ENCODE measurements at regions not wholly inside any gene's neighbourhood (a gene's known extent, or its start where the extent isn't known, plus 50 kb on each side); places are given as distances from the start of the nearest gene placed in this dataset.

DNA sequence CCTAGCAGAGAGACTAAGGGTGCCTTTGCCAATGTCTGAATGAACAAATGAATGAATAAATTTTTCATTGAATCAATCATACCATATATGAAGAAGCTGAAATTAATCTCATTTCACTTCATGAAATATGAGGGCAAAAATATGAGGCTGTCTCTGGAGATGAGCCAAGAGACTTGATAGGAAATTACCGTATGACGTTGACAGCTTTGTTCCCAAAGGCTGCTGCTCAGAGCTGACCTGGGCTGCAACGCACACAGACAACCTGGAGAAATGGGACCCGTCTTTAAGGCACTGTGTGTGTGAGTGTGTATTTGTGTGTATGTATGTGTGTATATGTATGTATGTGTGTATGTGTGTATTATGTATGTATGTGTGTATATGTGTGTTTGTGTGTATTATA is 226.1 kb downstream of the IRX2 start:
- DNase-seq: no peak

DNA sequence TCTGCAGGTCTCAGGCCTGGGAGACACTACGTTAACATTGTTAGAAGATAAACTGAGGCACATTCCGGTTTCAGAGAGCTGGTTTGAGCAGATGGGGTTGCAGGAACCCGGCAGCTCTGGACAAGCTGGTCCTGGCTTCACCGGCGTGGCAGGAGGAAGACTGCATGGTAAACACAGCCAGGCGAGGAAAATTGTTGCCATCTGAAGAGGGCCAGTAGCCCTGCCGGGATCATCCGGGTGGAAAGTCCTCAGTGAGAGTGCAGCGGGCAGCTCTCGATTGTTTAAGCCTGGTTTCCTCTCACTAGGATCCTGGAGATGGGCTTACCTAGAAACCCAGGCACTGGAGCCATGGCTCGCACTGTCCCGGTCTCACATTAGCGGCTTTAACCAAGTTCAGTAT is 226.9 kb downstream of the IRX2 start:
- DNase-seq: no peak

DNA sequence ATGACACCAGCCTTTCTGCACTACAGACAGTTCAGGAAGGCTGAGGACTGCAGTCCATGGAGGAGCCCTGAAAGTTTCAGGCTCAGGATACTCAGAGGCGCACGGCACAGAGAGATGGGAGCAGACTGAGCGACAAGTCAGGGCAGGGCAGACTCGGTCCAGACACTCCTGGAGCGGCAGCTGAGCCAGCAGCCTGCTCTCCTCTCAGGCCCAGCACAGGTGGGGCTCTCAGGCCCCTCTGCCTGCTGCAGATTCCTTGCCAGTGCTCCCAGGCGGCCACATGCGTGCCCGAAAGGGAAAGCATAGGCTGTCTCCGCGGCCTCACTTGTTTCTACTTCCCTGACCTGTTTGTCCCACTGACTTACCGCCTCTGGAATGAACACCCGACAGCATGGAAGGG is 228.3 kb downstream of the IRX2 start:
- DNase-seq: no peak

DNA sequence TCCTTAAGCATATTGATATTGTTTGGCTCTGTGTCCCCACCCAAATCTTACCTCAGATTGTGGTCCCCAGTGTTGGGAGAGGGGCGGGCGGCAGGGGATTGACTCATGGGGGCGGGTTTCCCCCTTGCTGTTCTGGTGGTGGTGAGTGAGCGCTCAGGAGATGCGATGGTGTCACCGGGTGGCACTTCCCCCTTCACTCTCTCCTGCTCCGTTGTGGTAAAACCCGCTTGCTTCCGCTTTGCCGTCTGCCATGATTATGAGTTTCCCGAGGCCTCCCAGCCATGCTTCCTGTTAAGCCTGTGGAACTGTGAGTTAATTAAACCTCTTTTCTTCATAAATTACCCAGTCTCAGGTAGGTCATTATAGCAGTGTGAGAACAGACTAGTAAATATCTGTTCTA is 229.1 kb downstream of the IRX2 start:
- DNase-seq: no peak

DNA sequence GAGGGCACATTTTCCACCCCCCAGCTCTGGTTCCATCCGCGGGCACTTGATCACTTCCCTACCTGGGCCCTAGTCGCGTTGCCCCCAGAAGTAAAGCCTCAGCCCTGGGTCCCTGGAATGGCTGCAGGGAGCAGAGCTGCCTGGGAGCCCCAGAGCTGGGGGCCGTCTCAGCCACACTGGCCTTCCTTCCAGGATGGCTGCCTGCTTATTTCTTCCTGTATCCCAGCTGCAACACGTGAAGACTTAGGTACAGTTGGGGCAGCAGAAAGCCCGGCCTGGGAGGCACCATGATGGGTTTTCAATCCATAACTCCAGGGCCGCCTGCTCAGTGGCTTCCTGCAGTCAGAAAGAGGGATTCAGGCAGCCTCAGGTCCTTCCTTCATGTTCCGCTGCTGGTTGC is 232.3 kb downstream of the IRX2 start:
- no peak for DNase-seq

DNA sequence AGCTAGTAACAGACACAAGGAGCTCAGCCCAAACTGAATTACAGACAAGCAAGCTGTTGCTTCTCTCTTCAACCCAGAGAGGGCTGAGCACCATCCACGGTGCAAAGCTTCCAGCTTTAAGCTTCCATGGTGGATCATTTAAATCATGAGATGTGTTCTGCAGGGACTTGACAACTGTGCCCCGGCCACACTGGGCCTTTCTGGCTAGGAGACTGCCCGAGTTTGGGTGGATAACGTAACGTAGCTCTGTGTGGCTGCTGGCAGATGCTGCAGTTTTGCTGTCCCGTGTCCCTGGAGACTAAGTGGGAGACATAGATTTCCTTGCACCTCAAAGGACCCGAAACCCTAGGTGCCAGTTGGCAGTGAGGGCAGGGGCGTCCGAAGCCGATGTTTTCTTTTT is 234.0 kb downstream of the IRX2 start:
- DNase-seq: no peak

DNA sequence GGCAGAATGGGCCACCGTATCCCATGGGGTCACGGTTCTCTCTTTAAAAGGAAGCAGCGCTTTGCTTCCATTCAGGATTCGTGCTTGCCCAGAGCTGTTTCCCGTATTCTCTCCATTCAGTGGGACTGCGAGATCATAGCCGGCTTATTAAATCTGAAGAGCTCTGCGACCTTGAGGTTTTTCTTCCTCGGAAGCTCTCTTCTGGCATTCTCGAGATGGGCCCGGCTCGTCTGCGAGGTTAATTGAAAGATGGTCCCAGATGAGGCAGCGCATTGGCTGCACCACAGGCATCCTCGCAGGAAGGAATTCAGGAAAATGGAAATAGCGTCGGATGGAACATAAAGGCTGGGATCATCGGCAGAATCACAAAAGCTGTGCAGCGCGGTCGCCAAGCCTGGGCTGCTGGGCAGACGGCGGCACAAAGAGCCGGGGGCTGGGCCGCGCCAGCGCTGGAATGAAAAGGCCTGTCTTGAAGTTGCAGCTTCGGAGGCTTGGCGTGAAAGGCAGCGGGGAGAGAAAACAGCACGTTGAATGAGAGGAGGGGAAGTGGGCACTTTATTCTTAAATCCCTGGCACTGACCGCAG is 236.2 kb downstream of the IRX2 start:
- DNase-seq: no peak

DNA sequence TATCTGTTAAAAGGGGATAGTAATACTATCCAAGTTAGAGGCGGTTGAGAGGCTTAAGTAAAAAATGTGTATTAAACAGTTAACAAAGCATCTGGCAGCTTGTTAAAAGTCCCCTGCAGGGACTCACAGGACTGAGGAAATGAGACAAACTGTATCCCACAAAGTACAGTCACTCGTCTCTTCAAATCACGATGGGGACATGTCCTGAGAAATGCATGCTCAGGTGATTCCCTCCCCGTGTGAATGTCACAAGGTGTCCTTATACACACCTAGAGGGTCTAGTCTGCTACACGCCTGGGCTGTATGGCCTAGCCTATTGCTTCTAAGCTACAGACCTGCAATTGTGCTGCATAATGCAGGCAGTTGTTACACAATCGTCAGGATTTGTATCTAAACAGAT is 237.0 kb downstream of the IRX2 start:
- DNase-seq: no peak

DNA sequence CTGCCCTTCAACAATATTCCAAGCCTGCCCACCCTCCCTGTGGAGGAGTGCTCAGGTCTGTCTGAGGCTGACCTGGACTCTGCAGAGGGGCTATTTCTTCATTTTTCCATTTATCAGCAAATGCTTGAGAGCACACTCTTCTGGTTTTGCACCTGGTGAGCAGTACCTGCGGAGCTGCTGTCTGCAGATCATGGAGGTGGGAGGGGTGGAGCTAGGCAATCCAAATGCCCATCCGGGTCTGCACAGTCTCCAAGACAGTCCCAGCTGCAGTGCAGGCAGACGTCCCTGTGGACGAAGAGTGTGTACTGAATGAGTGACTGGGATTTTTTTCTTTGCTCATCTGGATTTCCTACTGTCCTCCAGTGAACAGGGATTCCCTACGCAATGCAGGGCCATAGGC is 239.8 kb downstream of the IRX2 start:
- no peak for DNase-seq

DNA sequence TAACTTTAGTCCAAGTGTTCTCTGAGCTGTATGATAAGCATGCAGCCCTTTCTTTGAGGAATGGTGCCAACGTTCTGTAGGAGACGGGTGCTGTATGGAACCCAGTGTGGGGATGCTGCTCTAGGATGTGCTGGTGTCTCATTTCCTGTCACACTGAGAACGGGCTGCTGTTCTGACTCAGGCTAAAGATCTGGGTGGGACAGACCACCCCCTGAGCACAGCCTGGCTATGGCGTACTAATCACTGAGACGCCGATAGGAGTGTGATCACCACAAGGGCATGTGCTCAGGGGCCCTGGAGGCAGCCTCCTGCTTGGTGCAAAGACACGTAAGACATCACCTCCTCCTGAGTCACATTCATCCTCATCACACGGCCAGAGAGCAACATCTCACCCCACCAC is 240.4 kb downstream of the IRX2 start:
- DNase-seq: no peak

DNA sequence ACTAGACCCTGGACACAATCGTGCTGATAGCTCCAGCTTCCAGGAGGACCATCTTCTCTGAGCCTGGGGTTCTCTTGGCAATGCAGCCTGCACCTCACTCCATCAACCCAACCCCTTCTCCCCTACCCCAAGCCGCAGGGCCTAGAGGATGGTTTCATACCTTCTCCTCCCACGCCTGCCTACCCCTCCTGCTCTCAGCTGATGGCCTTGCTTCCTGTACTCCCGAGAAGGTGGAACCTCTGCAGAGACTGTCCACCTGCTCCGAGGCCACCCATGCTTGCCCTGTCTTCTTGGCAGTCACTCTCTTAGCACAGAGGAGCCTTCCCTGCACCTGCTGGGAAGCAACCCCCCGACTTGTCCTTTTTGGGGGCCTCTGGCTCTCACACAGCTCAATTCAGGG is 241.9 kb downstream of the IRX2 start:
- DNase-seq: no peak

DNA sequence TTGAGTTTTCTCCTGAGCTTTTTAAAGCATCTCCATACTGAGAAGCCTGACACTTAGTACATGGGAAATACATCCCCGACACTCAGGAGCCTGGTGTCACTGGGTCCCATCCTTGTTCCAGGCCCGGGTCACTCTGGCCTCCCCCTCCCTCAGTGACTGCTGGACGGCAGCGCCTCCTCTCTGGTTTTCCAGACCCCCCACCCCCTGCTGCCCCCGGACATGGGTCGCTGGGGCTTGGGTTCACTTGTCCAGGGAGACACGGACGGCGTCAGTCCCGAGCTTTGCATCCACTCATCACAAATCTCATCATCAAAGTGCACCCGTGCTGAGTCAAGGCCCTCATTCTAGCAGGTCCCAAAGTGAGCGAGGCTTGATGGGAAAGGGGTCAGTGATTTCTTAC is 243.0 kb downstream of the IRX2 start:
- DNase-seq: no peak

DNA sequence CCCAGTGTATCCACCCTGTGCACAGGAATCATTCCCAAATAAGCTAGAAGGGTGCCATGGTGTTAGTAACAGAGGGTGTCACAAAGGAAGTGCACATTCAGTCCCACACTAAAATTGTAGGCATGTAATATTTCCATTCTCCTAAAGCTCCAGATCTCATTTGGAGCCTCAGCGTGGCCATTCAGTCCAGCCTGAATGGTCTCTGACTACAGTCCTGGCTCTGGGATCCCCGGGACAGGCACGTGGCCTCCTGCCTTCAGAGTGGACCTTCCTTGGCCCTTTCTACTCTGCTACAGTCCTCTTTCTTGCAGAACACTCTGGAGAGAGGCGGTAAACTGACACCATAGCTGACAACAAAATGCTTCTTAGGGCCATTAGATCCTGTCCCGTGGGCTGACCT is 243.9 kb downstream of the IRX2 start:
- no peak for DNase-seq

DNA sequence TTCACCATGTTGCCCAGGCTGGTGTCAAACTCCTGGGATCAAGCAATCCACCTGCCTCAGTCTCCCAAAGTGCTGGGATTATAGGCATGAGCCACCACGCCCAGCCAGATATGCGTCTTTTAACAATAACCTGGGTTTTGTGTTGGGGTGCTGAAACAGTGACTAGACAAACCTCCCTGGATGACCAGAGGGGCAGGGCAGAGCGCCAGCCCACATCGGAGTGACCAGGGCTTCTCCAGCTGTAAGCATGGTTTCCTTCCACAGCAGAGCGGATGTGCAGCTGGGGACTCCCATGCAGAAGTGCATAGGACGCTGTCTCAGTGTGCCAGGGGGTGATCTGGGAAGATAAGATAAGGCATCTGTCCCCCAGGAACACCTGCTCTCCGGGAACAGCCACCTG is 244.9 kb downstream of the IRX2 start:
- DNase-seq: no peak

DNA sequence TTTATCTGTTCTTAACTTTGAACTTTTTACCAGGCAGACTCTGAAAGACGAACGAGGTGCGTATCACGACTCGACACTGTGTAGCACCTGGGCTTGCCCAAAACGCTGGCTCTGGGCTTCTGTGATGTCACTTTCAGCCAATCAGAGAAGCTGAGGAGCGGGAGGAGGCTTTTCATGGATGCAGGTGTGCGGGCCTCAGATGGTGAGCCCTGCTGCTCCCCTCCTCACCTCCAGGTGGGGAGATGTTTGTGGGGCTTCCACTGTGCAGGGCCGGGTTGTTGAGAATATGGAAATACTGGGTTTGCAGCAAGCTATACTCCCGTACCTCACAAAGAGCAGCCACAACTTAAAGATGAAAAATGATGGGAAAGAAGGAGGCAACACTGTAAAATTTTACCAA is 246.3 kb downstream of the IRX2 start:
- no peak for DNase-seq

DNA sequence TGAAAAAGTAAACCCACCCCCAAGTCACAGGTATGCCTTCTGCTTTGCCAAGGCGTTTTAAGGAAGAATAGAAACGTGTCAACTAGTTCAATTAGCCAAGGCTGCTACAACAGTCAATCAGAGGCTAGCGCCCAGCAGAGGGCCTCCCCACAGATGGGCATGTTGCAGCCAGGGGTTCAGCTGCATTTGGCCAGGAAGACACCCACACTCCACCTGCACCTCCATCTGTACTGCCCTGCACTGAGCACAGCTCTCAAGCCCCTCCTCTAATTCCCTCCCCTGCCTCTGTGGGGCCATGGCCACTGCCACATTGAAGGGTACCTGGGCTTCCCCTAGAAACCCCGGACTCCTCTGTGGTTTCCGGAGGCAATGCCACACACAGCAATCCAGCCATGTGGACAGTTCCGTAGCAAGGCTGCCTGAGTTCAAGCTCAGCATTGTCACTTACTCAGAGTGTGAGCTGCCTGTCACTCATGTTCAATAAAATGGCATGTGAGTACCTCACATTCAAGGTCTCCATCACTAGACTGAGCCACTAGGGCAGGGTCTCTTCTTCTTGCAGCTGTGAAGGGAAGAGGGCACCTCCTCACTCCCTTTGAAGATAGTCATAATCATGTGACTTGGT is 248.4 kb downstream of the IRX2 start:
- DNase-seq: no peak

DNA sequence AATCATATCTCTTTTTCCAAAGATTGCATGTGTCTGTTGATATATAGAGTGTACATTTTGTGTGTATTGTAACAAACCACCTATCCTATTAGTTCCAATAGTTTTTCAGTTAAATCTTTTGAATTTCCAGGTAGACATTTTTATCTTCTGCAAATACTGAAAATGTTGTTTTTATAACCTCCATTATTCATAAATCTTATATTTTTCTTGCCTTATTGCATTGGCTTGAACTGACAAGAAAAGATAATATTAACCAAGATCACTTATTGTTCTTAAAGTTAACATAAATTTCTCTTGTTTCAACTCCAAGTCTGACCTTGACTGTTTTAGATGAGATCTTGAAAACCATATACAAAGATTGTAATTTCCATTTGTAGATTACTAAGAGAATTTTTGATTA is 251.6 kb downstream of the IRX2 start:
- DNase-seq: no peak

DNA sequence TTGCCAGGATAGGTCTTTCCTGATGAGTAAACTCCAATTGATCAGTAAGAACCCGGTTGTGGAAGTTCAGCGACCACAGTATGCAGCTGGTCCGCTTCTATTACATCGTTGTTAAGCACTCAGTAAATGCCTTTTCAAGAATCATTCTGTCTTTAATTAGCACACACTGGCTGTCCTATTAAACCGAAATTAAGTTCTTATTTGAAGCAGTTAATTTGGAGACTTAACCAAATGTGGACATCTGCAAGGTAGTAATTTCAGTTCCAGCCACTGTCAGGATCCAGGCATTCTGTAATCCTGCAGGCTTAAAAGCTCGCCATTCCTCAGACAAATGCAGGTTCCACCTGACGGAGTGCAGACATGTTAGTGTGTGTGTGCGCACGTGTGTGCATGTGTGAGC is 254.6 kb downstream of the IRX2 start:
- DNase-seq: no peak

DNA sequence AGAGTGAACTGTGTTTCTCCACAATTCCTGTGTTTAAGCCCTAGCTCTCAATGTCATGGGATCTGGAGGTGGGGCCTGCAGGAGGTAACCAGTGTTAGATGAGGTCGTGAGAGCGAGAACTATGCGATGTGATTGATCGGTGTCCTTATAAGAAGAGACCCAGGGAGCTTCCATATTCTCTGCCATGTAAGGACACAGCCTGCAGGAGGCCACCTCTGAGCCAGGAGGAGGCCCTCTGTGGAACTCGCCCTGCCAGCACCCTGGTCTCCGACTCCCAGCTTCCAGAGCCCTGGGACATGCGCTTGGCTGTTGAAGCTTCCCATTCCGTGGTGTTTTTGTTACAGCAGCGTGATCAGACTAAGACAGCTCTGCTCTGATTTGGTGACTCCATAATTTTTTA is 255.4 kb downstream of the IRX2 start:
- no peak for DNase-seq

DNA sequence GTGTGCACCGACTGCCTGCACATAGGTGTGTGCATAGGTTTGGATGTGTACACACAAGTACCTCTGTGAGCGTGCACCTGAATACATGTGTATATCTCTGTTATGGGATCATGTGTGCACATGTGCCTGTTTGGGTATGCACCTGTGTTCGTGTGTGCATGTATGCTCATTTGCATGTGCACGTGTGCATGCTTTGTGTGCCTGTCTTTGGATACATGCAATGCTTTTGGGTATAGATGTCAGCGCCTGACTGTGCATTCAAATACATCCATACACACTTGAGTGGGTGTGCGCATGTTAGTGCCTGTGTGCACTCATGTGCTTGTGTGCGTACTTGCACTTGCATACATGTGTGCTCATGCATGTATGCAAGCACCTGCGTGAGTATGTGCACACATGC is 258.1 kb downstream of the IRX2 start:
- DNase-seq: no peak

DNA sequence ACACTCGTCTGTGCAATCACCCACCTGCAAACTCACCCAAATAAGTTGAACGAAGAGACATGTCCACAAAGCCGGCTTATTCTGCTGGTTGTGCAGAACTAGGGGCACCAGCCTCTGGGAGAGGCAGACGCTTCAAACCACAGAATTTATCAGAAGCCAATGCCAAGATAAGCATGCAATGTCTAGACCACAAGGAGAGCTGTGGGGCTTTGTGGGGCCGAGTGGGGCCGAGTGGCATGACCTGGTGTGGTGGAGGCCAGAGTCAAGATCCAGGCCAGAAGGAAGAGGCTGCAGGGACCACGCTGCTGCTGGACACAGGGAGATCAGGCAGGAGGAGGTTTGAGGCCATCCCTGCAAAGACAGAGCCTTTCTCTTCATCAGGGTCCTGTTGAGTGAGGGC is 259.0 kb downstream of the IRX2 start:
- DNase-seq: no peak

DNA sequence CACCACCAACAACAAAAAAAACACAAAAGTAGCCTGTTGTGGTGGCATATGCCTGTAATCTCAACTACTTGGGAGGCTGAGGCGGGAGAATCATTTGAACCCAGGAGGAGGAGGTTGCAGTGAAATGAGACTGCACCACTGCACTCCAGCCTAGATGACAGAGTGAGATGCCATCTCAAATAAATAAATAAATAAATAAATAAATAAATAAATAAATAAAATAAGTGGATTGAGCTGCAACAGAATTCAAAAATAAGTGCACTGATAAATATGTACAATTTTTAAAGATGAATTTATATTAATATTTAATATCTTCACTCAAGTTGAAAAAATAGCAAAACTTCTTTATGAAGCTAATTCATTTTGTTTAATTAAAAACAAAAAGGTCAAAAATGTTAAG is 259.6 kb downstream of the IRX2 start:
- DNase-seq: no peak

DNA sequence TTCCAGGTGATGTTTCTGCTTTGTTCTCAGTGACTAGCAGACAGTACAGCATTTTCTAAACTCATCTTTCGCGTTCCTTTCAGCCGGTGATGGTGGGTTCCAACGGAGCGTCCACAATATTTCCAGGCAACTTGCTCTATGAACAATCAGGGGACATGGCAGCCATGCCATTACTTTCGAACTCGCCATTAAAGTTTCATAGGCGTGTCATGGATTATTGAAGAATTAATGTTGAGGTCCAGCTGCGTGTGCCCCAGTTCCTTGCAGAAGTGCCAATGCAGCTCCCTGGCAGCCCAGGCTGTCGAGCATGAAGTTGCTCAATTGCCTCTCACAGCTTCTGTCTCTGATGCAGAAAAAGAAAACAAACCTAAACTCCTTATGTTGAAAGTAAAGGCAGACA is 262.2 kb downstream of the IRX2 start:
- no peak for DNase-seq

DNA sequence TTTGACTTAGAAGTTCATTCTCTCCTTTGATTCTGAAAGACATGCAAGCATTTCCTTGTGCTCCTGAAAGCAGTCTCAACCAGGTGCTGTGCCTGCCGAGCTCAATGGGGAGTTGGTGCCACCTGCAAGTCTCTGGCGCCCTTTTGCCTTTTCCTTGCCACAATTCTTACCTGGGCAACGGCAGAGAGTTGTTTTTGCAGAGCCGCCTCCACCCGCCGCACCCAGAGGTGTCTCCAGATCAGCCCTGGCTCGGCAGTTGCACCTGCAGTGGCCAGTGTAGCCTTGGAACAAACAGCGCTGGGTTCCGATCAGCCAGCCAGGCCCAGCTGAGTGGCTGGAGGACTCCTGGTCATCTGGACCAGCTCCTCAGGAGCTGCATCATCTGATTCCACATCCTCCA is 262.9 kb downstream of the IRX2 start:
- DNase-seq: no peak

DNA sequence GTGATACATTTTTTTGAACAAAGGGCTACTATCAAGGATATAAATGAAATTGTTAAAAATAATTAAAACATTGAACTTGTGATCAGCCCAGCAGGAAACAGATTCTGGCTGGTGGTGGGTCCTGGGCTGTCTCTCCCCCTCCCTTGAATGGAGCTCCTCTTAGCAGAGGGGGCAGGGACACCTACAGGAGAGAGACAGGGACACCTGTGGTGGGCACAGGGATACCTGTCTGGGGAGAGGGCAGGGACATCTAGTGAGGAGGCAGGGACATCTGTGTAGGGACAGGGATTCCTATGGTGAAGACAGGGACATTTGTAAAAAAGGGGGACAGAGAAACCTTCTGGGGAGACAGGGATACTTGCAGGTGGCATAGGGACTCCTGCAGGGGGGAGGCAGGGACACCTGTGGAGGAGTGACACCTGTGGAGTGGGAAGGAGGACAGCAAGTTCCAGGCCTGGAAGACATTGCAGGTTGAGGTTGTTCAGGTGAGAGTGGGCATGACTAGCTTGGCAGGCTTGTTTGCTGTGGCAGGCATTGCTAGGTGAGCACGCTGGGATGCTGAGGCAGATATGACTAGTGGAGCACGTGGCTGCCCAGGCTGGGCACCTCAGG is 264.2 kb downstream of the IRX2 start:
- DNase-seq: no peak

All from activated CD4-positive, CD25-positive, alpha-beta regulatory T cell treated with anti-CD3 and anti-CD28 coated beads, Interleukin-2, amount 50 U/mL, for 72 hours (primary cell).